ENCODE measurements at regions not wholly inside any gene's neighbourhood (a gene's known extent, or its start where the extent isn't known, plus 50 kb on each side); places are given as distances from the start of the nearest gene placed in this dataset.

DNA sequence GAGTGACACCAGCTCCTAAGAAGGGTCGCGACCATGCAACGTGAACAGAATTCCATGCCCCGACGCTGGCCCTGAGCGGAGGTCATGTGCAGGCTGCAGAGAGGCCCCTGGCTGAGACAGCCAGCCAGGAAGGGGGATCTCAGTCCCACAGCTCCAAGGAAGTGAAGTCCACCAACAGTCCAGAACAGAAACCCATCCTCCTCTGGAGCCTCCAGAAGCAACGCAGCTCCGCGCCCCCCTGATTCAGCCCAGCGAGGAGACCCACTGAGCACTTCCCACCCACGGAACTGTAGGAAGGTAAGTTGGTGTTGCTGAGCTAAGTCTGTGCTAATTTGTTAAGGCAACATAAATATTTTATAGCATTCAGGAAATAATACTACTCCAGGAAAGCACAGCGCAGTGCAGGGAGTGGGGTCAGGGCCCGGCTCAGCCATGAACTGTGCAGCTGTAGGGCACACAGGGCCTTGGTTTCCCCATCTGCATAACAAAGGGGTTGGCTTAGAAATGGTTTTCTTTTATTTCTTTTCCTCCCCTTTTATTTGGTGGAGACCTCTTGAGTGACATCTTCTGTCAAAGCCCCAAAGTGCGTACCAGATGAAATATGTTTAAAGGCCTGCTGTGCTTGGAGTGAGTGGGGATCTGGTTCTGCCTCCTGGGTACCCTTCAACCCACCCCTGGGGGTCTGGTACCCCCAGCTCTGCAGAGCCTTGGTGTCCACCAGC, 241.1 kb upstream of the PMEPA1 start:
- Histone ChIP-seq H3K36me3 (ENCODE audit: insufficient read depth, low read depth, low read length) (no peaks in the 10 kb centered on the region), H3K27me3 (ENCODE audit: insufficient read depth, low read length) (no peaks in the 10 kb centered on the region), H3K9me3 (ENCODE audit: insufficient read depth, low read depth, low read length) (peaks cover 6% of the 10 kb centered on the region; the same call in 1 of the 2 replicates), H3K4me3 (ENCODE audit: low read length) (no peak overlapping the region), H3K9ac (ENCODE audit: low read depth, low read length) (no peak overlapping the region), H3K4me1 (ENCODE audit: insufficient read depth, low read length) (no peaks in the 10 kb centered on the region; the same call in 1 of the 2 replicates), H3K27ac (ENCODE audit: low read length) (no peak overlapping the region)

DNA sequence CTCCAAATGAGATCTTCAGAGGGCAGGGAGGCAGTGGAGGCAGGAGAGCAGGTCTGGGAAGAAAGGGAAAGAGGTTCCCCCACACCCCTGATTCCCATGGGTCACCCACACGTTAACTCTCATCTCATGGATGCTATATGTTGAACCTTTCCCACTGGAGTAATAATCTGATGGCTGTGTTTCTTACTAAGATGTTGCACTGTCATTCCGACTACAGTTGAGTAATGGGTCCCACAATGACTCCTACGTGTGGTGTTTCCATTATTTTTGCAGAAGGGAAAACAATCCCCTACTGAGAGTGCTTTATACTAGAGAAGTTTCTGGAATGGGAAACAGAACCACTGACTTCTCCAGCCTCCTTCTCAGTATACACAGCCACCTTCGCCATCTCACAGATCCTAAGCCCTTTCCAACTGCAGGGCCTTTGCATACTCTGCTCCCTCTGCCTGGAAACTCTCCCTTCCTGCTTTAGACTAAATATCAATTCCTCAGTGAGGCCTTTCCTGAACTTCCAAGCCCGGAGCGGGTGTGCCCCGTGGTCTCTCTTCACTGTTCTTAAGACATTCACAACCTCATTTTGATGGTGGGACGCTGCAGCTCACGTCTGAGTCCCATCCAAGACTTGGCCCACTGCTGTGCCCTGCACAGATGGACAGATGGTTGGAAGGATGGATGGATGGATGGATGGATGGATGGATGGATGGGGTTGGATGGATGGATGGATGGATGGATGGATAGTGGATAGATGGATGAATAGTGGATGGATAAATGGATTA, 238.6 kb upstream of the PMEPA1 start:
- H3K27ac ChIP-seq (ENCODE audit: low read length), result no peak overlapping the region
- H3K4me1 ChIP-seq (ENCODE audit: insufficient read depth, low read length), result no peaks in the 10 kb centered on the region; the same call in 1 of the 2 replicates
- H3K4me3 ChIP-seq (ENCODE audit: low read length), result no peak overlapping the region
- no peaks in the 10 kb centered on the region for H3K27me3 ChIP-seq (ENCODE audit: insufficient read depth, low read length)
- H3K9ac ChIP-seq (ENCODE audit: low read depth, low read length), result no peak overlapping the region
- H3K36me3 ChIP-seq (ENCODE audit: insufficient read depth, low read depth, low read length), result no peaks in the 10 kb centered on the region
- no peaks in the 10 kb centered on the region for H3K9me3 ChIP-seq (ENCODE audit: insufficient read depth, low read depth, low read length)

DNA sequence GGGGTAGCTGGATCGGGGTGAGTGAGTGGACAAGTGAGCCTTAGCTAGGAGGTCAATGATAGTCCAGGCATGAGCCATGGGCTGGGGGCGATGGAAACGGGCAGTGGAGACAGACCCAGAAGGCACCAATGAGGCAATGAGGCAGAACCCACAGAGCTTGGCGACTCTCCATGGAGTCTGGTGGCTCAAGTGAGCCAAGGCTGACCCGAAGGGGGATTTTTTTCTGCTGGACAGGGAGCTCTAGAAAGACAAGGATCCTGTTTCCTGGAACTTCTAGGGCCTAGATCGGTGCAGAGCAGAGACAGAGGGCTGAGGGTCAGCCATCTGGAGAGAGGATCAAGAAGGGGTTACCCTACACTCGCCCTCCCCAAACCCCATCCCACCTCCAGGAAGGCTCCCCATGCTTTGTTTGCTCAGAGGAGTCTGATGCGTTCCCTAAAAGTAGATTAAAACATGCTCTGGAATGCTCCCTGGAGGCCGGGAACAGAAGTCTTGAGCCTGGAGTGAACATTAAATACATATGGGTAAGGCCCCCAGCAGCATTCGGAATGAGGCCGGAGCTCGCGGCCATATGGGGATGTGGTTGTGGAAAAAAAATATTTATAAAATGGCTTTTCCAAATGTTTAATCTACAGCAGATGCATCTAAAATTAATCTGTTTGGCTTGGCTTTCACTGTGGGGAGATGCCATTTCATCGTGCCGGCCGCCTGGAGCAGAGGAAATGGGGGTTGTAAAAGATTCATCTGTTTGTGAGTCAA, 237.8 kb upstream of the PMEPA1 start:
- H3K9me3 ChIP-seq (ENCODE audit: insufficient read depth, low read depth, low read length), result no peaks in the 10 kb centered on the region
- H3K27ac ChIP-seq (ENCODE audit: low read length), result no peak overlapping the region
- H3K4me3 ChIP-seq (ENCODE audit: low read length), result no peak overlapping the region
- no peaks in the 10 kb centered on the region for H3K27me3 ChIP-seq (ENCODE audit: insufficient read depth, low read length)
- no peak overlapping the region for H3K9ac ChIP-seq (ENCODE audit: low read depth, low read length)
- no peaks in the 10 kb centered on the region for H3K4me1 ChIP-seq (ENCODE audit: insufficient read depth, low read length)
- H3K36me3 ChIP-seq (ENCODE audit: insufficient read depth, low read depth, low read length), result no peaks in the 10 kb centered on the region

DNA sequence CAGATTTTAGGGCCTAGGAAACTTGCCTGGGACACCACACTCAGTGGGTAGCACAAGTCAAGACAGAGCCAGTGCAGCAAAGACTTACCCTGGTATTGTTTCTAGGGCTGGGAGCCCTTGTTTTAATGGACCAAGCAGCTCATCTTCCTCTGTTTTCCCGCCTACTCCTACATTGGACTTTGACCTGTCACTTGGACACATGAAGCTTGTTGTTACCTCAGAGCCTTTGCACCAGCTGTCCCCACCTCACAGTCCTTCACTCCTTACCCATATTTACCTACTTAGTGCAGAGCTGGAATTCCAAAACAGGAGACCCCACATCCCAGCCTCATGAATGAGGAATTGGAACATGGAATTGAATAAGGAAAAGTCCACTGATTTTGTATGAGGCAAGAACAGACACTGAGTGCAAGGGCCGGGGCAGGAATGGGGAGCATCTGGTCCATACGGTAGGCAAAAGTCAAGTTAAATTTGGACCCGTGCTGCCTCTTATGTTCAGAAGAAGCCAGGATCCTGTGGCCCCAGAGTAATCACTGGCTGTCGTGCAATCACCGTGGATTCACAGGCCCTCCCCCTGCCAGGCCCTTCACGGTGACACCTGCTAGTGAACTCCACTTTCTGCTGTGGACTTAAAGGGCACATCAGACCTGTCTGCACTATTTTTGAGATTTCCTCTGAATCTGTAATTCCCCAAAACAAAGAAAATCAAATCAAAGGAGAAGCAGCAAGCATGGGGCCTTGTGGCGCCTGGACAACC, 236.9 kb upstream of the PMEPA1 start:
- H3K36me3 ChIP-seq (ENCODE audit: insufficient read depth, low read depth, low read length), result no peaks in the 10 kb centered on the region
- H3K4me1 ChIP-seq (ENCODE audit: insufficient read depth, low read length), result no peaks in the 10 kb centered on the region
- no peak overlapping the region for H3K27ac ChIP-seq (ENCODE audit: low read length)
- H3K27me3 ChIP-seq (ENCODE audit: insufficient read depth, low read length), result no peaks in the 10 kb centered on the region
- H3K4me3 ChIP-seq (ENCODE audit: low read length), result no peak overlapping the region
- H3K9ac ChIP-seq (ENCODE audit: low read depth, low read length), result no peak overlapping the region
- no peaks in the 10 kb centered on the region for H3K9me3 ChIP-seq (ENCODE audit: insufficient read depth, low read depth, low read length)

DNA sequence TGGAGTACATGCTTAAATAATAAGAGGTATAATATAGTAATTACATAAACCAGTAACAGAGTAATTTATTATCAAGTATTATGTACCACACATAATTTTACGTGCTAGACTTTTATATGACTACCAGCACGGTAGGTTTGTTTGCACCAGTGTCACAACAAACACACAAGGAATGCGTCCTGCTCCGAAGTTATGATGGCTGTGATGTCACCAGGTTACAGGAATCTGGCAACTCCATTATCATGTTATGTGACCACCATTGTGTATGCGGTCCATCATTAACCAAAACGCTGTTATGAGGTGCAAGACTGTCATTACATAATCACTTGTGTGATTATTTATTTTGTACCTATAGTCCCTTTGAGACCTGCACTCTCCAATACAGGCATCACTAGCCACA, 235.2 kb upstream of the PMEPA1 start:
- H3K27ac ChIP-seq (ENCODE audit: low read length), result no peak overlapping the region

DNA sequence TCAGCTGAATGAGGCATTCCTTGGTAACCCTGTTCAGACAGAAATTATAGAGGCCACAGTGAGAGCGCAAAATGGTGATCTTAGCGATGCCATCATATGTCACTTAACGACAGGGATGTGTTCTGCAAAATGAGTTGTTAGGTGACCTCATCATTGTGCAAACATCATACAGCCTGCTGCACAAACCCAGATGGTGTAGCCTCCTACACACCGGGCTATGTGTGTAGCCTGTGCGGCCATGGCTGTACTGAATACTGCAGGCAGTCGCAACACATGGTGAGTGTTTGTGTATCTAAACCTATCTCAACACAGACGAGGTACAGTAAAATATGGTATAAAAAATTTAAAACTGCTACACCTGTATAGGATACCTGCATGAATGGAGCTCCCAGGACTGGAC, 234.1 kb upstream of the PMEPA1 start:
- no peak overlapping the region for H3K9ac ChIP-seq (ENCODE audit: low read depth, low read length)
- H3K27ac ChIP-seq (ENCODE audit: low read length), result no peak overlapping the region
- no peak overlapping the region for H3K4me3 ChIP-seq (ENCODE audit: low read length)
- no peaks in the 10 kb centered on the region for H3K36me3 ChIP-seq (ENCODE audit: insufficient read depth, low read depth, low read length)
- peaks cover 9% of the 10 kb centered on the region; the same call in 1 of the 2 replicates for H3K4me1 ChIP-seq (ENCODE audit: insufficient read depth, low read length)
- no peaks in the 10 kb centered on the region for H3K27me3 ChIP-seq (ENCODE audit: insufficient read depth, low read length)
- no peaks in the 10 kb centered on the region for H3K9me3 ChIP-seq (ENCODE audit: insufficient read depth, low read depth, low read length)

More for the DNA sequence above, 235.2 kb upstream of the PMEPA1 start:
- no peak overlapping the region for H3K4me3 ChIP-seq (ENCODE audit: low read length)
- H3K4me1 ChIP-seq (ENCODE audit: insufficient read depth, low read length), result 0 out of 2 replicates have a peak, but pooled peaks cover 2% of the 10 kb centered on the region
- no peaks in the 10 kb centered on the region for H3K9me3 ChIP-seq (ENCODE audit: insufficient read depth, low read depth, low read length)
- H3K9ac ChIP-seq (ENCODE audit: low read depth, low read length), result no peak overlapping the region
- H3K36me3 ChIP-seq (ENCODE audit: insufficient read depth, low read depth, low read length), result no peaks in the 10 kb centered on the region
- H3K27me3 ChIP-seq (ENCODE audit: insufficient read depth, low read length), result no peaks in the 10 kb centered on the region

DNA sequence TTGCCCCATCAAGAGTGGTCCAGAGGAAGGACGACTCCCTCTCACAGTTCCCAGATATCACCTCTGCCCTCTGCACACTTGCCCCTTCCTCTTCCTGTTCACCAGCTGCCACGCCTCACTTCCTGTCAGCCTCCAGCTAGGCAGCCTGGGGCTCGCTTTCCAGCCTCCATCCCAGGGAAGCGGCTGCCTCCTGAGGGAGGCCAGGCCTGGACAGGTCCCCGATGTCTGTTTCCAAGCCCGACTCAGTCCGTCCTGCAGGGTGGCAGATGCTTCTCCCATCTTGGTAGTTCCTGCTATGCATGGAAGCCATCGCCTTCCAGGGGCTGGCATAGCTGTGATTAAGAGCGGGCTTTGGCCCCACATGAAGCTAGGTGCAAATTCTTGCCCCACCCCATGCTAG, 233.5 kb upstream of the PMEPA1 start:
- no peak overlapping the region for H3K27ac ChIP-seq (ENCODE audit: low read length)
- peaks cover 14% of the 10 kb centered on the region; the same call in 1 of the 2 replicates for H3K4me1 ChIP-seq (ENCODE audit: insufficient read depth, low read length)
- H3K36me3 ChIP-seq (ENCODE audit: insufficient read depth, low read depth, low read length), result no peaks in the 10 kb centered on the region
- no peak overlapping the region for H3K9ac ChIP-seq (ENCODE audit: low read depth, low read length)
- no peaks in the 10 kb centered on the region for H3K27me3 ChIP-seq (ENCODE audit: insufficient read depth, low read length)
- no peak overlapping the region for H3K4me3 ChIP-seq (ENCODE audit: low read length)
- no peaks in the 10 kb centered on the region for H3K9me3 ChIP-seq (ENCODE audit: insufficient read depth, low read depth, low read length)

DNA sequence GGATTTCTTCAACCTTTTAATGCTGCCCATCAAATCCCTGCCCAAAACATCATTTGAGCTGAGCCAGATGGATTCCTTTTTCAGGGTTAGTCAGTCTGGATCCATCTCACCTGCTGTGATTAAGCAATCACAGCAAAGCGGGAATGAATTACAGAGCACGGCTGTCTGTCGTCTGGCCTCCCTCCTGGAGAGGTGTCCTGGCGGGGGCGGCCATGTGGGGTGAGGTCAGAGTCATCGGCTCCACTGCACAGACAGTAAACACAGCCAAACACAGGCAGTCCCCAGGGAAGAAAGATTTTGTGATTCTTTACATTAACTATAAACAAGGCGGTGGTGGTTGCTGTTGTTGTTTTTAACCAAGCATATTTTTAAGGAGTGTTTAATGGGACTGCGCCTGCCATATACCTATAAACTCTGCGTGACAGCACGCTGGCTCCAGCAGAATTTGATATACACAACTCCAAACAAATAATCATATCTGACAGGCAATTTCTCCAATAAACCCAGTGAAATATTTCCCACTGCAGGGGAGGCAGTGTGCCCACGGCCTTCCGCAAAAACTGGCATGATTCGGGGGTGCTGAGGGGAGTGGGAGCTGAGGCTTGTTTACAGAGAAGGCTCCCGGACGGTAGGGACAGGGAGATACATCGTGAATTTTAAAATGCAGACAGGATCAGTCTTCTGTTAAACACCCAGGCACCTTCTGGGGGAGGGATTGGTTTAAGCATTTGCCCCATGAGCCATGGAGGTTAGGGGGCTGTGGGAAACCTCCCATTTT, 232.0 kb upstream of the PMEPA1 start:
- H3K4me3 ChIP-seq (ENCODE audit: low read length), result no peak overlapping the region
- peaks cover 14% of the 10 kb centered on the region; the same call in 1 of the 2 replicates for H3K4me1 ChIP-seq (ENCODE audit: insufficient read depth, low read length)
- H3K27ac ChIP-seq (ENCODE audit: low read length), result no peak overlapping the region
- H3K9ac ChIP-seq (ENCODE audit: low read depth, low read length), result no peak overlapping the region
- H3K9me3 ChIP-seq (ENCODE audit: insufficient read depth, low read depth, low read length), result no peaks in the 10 kb centered on the region
- H3K36me3 ChIP-seq (ENCODE audit: insufficient read depth, low read depth, low read length), result no peaks in the 10 kb centered on the region
- no peaks in the 10 kb centered on the region for H3K27me3 ChIP-seq (ENCODE audit: insufficient read depth, low read length)

DNA sequence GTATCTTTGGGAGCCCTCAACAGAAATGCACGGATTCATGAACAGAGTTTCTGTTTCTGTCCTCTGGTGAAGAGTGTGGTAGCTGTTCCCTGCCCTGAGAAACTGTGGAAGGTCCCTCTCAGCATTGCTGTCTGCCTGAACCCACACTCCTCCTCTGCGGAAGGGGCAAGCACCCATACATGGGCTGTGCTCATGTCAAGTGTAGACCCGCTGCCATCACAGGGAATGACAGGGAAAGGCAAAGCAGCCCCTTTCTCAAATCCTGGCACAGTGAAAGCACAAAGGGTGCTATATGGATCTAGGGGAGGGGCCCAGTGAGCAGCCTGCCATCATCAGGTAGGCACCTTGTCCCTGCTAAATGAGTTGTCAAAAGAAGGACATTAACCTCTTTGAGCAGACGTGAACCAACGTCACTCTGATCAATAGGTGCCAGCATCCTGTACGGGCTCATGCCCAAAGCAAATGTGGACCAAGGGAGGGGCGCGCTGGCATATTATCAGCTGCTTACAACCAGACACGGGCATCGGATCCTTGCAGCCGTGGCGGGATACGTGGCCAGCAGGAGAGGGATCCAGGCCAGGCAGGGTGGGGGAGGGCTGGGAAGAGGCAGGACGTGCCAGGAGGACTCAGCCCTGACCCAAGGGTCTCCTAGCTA, 231.2 kb upstream of the PMEPA1 start:
- H3K4me3 ChIP-seq (ENCODE audit: low read length), result no peak overlapping the region
- H3K9ac ChIP-seq (ENCODE audit: low read depth, low read length), result no peak overlapping the region
- no peaks in the 10 kb centered on the region for H3K27me3 ChIP-seq (ENCODE audit: insufficient read depth, low read length)
- H3K4me1 ChIP-seq (ENCODE audit: insufficient read depth, low read length), result peaks cover 14% of the 10 kb centered on the region; the same call in 1 of the 2 replicates
- H3K27ac ChIP-seq (ENCODE audit: low read length), result no peak overlapping the region
- H3K9me3 ChIP-seq (ENCODE audit: insufficient read depth, low read depth, low read length), result no peaks in the 10 kb centered on the region
- H3K36me3 ChIP-seq (ENCODE audit: insufficient read depth, low read depth, low read length), result no peaks in the 10 kb centered on the region

DNA sequence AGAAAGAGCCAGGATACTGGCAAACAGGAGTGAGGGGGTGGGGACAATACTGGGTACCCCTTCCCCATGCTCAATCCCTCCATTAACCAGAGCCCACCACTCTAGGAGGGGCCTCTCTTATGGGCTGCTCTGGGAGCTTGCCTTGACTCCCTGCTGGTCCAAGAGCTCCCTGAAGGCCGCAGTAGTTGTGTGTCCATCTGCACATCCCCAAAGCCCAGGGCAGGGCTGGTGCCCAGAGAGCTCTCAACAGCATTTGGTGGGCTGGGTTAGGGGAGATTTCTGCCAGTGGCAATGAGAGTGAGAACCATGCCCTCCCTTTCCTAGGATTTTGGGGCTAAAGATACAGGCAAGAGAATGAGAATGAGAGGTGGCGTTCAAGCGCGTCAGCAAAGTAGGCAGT, 230.6 kb upstream of the PMEPA1 start:
- Histone ChIP-seq H3K27ac (ENCODE audit: low read length) (no peak overlapping the region), H3K9ac (ENCODE audit: low read depth, low read length) (no peak overlapping the region), H3K4me3 (ENCODE audit: low read length) (no peak overlapping the region), H3K36me3 (ENCODE audit: insufficient read depth, low read depth, low read length) (no peaks in the 10 kb centered on the region), H3K4me1 (ENCODE audit: insufficient read depth, low read length) (peaks cover 14% of the 10 kb centered on the region; the same call in 1 of the 2 replicates), H3K27me3 (ENCODE audit: insufficient read depth, low read length) (no peaks in the 10 kb centered on the region), H3K9me3 (ENCODE audit: insufficient read depth, low read depth, low read length) (no peaks in the 10 kb centered on the region)

Measured in iPS-20b (cell line).